Stomach (tissue), 8 donors: ENCODE measurements at regions not wholly inside any gene's neighbourhood (a gene's known extent, or its start where the extent isn't known, plus 50 kb on each side); places are given as distances from the start of the nearest gene placed in this dataset.

ENCODE experiments used
- DNase-seq, 2 donors: peaks; one replicate each; pipeline versions ENCODE4 v3.0.0 to v3.0.0-alpha.2; 2013 to 2019
- H3K27ac ChIP-seq, 5 donors: fragments of 200-600 bp in 4 of 5; sonication (generic) in 4 of 5; one replicate each; pipeline ENCODE4 v1.5.1; 2013 to 2019; ENCODE audit warnings: mild to moderate bottlenecking in 1 of 5, moderate library complexity in 1 of 5
- H3K27me3 ChIP-seq, 3 donors: fragments of 200-600 bp; sonication (generic); one replicate each; pipeline ENCODE4 v1.5.1; 2017 to 2019; ENCODE audit warnings: mixed run types in 1 of 3
- H3K36me3 ChIP-seq, 4 donors: fragments of 200-600 bp; sonication (generic); 1 replicate in 3 of 4; 2 replicates in 1 of 4; pipeline ENCODE4 v1.5.1; 2016 to 2019
- H3K4me1 ChIP-seq, 4 donors: fragments of 200-600 bp; sonication (generic); one replicate each; pipeline ENCODE4 v1.5.1; 2016 to 2019
- H3K4me3 ChIP-seq, 4 donors: fragments of 200-600 bp; sonication (generic) in 3 of 4; one replicate each; pipeline ENCODE4 v1.5.1; 2016 to 2019; ENCODE audit warnings: mild to moderate bottlenecking in 1 of 4
- H3K9me3 ChIP-seq, 4 donors: fragments of 200-600 bp; sonication (generic); one replicate each; pipeline ENCODE4 v1.5.1; 2016 to 2019
- EP300 ChIP-seq: sonication (generic); formaldehyde crosslinking; IDR thresholded peaks from one replicate; pipeline ENCODE4 v1.6.1; 2017; ENCODE audit warnings: antibody characterized with exemption
- POLR2A ChIP-seq, 4 donors: fragments of 450-650 bp; IDR thresholded peaks; one replicate each; pipeline ENCODE4 v1.6.1; 2016; ENCODE audit warnings: antibody characterized with exemption in 4 of 4, control low read depth in 2 of 4, mild to moderate bottlenecking in 1 of 4, moderate library complexity in 1 of 4
- POLR2AphosphoS5 ChIP-seq, 3 donors: sonication (generic); formaldehyde crosslinking; IDR thresholded peaks; one replicate each; pipeline ENCODE4 v1.6.1; 2016; ENCODE audit warnings: antibody characterized with exemption in 3 of 3
- WGBS, 5 donors: extraction: QIAGEN DNeasy Blood & Tissue Kit in 3 of 5; methylation state at CpG; one replicate each; pipeline versions ENCODE4 v1.1.5 to v1.1.7; 2013 to 2018; 5-methylcytosine and 5-hydroxymethylcytosine counted together
- intact Hi-C: fragments of 100-400 bp; cut with DNase I; formaldehyde crosslinking; loops from one replicate; pipeline ENCODE4 v1.15.1; 2023; ENCODE audit warnings: low total_unique reads
- TF ChIP-seq, protein P1 (sequence below), 7 experiments: fragments of 450-650 bp in 4 of 7; fragments of 200-600 bp in 3 of 7; sonication (generic) in 3 of 7; IDR thresholded peaks; one replicate each; pipeline ENCODE4 v1.5.1; 2016 to 2019; ENCODE audit warnings: antibody characterized with exemption in 7 of 7, control low read depth in 2 of 7, mild to moderate bottlenecking in 1 of 7
- donor health status: healthy with polysubstance abuse.
- donor health status: Bipolar disorder and iron deficiency.
- donor health status: healthy.

- Histone ChIP-seq H3K4me3 (no peak overlapping the region), H3K4me1 (no peaks in the 10 kb centered on the region), H3K9me3 (no peaks in the 10 kb centered on the region), H3K27me3 (no peaks in the 10 kb centered on the region), H3K36me3 (no peaks in the 10 kb centered on the region), H3K27ac (no peak overlapping the region)
- no peak for TF ChIP-seq EP300
- TF ChIP-seq, protein P1, sequence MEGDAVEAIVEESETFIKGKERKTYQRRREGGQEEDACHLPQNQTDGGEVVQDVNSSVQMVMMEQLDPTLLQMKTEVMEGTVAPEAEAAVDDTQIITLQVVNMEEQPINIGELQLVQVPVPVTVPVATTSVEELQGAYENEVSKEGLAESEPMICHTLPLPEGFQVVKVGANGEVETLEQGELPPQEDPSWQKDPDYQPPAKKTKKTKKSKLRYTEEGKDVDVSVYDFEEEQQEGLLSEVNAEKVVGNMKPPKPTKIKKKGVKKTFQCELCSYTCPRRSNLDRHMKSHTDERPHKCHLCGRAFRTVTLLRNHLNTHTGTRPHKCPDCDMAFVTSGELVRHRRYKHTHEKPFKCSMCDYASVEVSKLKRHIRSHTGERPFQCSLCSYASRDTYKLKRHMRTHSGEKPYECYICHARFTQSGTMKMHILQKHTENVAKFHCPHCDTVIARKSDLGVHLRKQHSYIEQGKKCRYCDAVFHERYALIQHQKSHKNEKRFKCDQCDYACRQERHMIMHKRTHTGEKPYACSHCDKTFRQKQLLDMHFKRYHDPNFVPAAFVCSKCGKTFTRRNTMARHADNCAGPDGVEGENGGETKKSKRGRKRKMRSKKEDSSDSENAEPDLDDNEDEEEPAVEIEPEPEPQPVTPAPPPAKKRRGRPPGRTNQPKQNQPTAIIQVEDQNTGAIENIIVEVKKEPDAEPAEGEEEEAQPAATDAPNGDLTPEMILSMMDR (IDR thresholded peaks at IDR 0.05), result no peak
- no peak for TF ChIP-seq POLR2A (IDR thresholded peaks at IDR 0.05)
- DNase-seq, result no peak
- WGBS, 5 donors, result 63 to 81% (median 73%) methylated on average over 3 of the region's 3 CpGs
- intact Hi-C loops, result no loop called here
Observed at GRCh38 chr12:58395056-58395455, 453.7 kb downstream of the ATP23 start.

DNA sequence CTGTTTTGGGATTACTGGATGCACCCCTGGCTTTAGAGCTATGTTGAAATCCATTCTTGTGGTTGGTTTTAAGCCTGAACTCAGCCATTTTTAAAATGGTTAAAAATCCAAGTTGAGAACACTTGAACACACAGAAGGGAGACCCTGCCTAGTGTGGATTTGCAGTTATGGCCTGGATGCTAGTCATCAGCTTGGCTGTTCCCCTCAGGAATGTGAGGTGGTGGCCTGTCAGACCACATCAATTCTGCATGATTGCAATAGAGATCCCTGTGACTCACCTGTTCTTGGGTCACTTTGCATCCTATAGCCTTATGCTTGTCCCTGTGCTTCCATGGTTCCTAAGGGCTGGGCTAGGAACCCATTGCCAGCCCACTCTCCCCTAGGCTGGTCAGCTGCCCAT is 454.1 kb downstream of the ATP23 start:
- intact Hi-C loops, result no loop called here

DNA sequence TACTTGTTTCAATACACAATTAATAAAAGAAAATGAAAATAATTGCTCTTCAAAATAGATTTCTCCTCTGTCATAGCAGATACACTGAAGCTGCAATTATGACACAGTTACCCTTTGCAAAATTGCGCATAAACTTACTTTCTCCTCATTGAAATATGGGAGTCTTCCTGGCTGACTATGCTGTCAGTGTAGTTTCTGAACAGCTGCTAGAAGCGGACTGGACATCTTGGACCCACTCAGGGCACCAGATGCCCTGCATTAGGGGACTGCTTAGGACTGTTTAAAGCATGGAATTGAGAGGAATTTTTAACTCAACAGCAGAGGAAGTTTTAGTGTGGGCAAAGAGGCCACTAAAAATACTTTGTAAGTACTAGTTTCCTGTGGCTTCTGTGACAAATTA is 454.9 kb downstream of the ATP23 start:
- no peaks in the 10 kb centered on the region for H3K9me3 ChIP-seq
- no peak for DNase-seq
- WGBS, 5 donors, result 63 to 80% (median 80%) methylated on average over 2 of the region's 2 CpGs

More for the DNA sequence above, 454.1 kb downstream of the ATP23 start:
- Histone ChIP-seq H3K36me3 (no peaks in the 10 kb centered on the region), H3K4me3 (no peak overlapping the region), H3K9me3 (no peaks in the 10 kb centered on the region), H3K27ac (no peak overlapping the region), H3K4me1 (no peaks in the 10 kb centered on the region), H3K27me3 (no peaks in the 10 kb centered on the region)
- DNase-seq, result no peak
- TF ChIP-seq POLR2A (IDR thresholded peaks at IDR 0.05) (no peak), EP300 (no peak), POLR2AphosphoS5 (IDR thresholded peaks at IDR 0.05) (no peak)
- TF ChIP-seq, protein P1 (IDR thresholded peaks at IDR 0.05), result no peak

DNA sequence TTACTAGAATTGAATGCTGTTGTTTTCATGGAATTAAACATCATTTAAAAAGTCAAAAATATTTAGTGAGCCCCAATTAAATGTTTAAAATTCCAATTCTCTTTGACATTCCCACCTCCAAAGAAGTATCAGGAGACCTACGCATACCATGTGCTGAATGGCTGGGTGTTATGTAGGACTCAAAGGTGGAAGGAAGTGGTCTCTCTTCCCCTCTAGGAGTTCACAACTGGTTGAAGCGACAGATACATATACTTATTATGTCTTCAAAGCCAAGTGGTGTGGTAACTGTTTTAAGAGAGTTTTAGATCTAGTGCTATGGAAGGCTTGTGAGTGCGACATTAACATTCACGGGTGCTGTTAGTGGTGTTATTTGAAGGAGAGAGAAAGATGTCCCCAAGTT is 464.0 kb downstream of the ATP23 start:
- H3K36me3 ChIP-seq, result no peaks in the 10 kb centered on the region

More for the DNA sequence above, 454.9 kb downstream of the ATP23 start:
- Histone ChIP-seq H3K4me3 (no peak overlapping the region), H3K4me1 (no peaks in the 10 kb centered on the region), H3K27me3 (no peaks in the 10 kb centered on the region), H3K27ac (no peak overlapping the region), H3K36me3 (no peaks in the 10 kb centered on the region)
- intact Hi-C loops, result no loop called here
- TF ChIP-seq EP300 (no peak), POLR2A (IDR thresholded peaks at IDR 0.05) (no peak), POLR2AphosphoS5 (IDR thresholded peaks at IDR 0.05) (no peak)
- TF ChIP-seq, protein P1 (IDR thresholded peaks at IDR 0.05), result no peak

More for the DNA sequence above, 464.0 kb downstream of the ATP23 start:
- intact Hi-C loops, result no loop called here
- TF ChIP-seq, protein P1 (IDR thresholded peaks at IDR 0.05), result no peak
- 90 to 95% (median 92%) methylated on average over 4 of the region's 4 CpGs for WGBS, 5 donors
- no peak for DNase-seq
- Histone ChIP-seq H3K27me3 (no peaks in the 10 kb centered on the region), H3K9me3 (no peaks in the 10 kb centered on the region), H3K27ac (no peak overlapping the region), H3K4me1 (no peaks in the 10 kb centered on the region), H3K4me3 (no peak overlapping the region)
